HG02610 (cell line): ENCODE measurements at regions not wholly inside any gene's neighbourhood (a gene's known extent, or its start where the extent isn't known, plus 50 kb on each side); places are given as distances from the start of the nearest gene placed in this dataset.

Experiments used
- ATAC-seq: cut with Tn5 transposase; IDR thresholded peaks from one replicate; pipeline ENCODE4 v1.9.1; 2021; ENCODE audit warnings: mild to moderate bottlenecking, moderate library complexity; ENCODE audit not compliant: unreplicated experiment

DNA sequence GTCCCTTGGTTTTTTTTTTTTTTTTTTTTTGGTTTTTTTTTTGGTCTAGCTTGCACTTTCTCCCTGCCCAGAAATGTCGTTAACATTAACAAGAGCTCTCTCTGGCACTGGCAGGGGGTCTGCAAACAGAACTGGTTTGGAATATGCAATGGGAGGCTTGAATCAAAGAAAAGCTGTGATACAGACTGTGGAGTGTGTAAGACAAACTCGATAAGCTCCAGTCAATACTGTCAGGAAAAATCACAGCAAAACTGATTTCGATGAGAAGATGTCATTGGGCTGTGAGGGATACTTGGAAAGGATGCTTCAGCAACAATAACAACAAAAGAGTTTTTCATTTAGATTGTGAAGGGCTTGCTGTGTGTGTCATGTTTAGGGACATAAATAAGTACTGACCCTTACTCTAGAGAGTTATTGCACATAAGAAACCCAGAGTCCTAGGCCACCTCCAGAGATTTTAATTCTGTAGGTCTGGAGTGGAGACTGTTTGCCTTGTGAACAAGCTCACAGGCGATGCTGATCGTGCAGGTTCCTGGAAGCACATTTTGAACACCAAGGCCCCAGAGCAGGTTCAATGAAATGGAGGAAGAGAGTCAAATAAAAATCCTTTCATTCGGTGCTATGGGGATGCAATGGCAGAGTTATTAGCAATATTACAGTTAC lies 470.7 kb upstream of the RBFOX1 start:
- ATAC-seq = no peak

DNA sequence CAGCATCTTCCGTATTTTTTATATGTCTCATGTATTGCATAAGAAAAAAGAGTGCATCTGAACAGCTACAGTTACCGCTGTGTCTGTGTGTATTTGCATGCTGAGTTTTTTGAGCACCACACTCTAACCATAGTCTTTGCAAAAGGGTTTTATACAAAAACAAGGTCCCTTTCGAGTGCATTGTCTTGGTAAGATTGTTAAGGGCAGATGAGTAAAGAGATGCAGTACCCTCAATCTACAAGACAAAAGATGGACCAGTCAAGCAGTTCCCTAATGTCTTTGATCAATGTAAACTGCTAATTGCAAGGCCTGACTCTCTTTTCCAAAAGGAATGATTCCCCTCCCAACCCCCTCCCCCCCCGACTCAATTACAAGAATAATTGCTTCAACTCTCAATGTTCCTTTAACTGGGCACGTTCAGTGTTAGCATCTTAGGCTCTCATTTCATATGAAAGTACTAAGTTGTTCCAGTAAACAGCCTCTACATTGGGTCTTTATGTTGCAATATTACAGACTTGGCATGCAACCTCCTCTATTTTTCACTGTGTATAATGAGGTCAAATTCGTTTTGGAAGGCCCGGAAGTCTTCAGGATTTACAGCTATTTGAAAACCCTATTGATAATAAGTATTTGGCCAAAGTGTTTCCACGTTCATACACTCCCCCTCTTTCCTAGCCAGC lies 471.4 kb upstream of the RBFOX1 start:
- no peak for ATAC-seq

DNA sequence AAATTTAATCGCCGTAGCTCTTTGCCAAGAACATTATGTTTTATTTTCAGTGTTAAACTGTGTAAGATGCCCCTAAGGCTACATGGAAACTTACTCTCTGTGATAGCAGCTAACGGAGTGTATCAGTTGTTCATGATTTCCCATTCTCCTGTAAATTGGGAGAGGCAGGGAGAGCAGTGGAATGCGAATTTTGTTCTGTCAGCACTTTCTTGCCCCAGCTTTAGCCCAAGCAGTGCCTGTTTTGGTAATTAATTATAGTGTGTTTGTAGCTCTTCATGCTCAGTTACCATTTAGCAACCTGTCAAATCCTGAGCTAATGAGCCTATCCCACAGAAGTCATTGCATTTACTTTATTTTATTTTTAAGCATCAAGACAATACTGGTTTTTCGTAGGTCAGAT lies 475.1 kb upstream of the RBFOX1 start:
- ATAC-seq = no peak

DNA sequence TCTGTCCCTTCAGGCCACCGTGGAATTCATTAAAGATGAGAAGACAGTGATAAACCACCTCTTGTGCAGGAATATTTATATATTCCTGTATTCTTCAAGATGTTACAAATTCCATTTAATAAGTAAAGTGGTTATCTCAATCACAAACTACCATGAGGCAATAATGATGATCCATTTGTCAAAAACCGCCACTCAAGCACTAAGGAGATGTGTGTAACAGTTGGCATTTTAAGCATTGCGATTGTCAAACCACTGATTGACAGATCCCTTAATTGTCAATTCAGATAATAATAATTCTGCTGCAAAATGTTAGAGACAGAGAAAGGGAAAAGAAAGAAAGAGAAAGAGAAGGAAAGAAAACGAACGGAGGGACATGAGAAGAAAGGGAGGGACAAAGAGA lies 476.1 kb upstream of the RBFOX1 start:
- ATAC-seq = no peak

DNA sequence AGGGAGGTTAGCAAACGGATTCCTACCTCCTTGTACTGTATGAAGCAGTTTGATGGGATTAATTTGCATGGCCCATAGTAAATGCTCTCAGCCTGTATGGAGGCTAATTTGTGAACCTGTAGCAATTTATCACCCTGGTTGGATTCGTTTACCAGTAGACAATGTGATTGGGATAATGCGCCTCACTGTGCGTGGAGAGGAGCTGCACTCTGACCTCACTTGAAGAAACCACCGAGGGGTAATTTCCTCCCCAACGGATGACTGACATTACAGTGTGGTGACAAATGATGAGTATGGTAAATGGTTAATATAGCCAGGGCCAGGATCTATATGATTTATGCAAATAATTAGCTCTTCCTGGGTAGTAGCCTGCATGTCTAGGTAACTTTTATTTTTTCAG lies 479.1 kb upstream of the RBFOX1 start:
- no peak for ATAC-seq

DNA sequence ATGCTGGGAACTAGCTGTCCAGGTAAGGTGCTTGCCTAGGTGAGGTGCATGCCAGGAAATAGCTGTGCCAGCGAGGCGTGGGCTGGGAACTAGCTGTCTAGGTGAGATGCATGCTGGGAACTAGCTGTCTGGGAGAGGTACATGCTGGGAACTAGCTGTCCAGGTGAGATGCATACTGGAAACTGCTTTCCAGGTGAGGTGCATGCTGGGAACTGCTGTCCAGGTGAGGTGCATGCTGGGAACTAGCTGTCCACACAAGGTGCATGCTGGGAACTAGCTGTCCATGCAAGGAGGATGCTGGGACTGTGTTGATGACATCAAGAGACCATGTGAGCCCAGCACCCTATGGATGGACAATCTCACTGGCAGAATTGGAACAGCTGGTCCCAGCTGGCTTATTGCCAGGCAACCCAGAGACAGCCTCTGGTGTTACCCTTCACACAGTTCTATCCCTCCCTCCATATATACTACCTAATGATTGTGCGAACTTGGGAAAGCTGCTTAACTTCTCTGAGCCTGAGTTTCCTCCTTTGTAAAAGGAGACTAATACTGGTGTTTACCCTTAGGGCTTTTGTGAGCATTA lies 479.9 kb upstream of the RBFOX1 start:
- ATAC-seq = no peak

DNA sequence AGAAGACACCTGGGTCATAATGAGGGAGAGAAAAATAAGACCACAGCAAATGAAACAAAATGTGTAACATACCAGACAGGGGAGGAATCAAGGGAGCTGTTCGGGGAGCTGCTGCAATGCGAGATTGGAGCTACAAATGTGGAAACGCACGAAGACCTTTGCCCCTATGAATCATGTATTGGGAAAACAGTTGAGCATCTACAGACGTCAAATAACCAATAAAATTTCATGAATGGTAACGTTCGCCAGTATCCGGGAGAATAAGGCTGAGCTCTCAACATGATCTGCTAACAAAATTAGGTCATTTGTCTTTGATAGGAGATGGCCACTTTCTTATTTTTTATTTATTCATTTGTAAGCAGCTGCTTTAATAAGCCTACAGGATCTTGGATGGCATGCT lies 486.2 kb upstream of the RBFOX1 start:
- no peak for ATAC-seq

DNA sequence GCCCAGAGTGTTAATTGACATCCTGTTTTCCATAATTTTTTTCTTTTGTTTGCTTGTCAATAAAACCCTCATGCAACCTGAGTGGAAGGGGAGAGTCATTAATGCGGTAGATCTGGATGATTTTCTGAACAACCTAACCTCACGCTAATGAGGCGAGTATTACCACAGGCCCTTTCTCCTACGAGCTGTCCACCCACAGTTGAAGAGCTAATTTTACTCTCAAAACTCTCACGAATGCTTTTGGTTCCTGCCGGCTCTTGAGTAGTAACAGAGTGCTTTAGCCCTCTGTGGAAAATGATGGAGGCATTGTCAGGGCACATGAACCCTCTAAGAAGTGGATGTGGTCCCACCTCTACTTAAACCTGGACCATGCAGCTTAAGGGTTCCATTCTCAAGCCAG lies 491.3 kb upstream of the RBFOX1 start:
- no peak for ATAC-seq

DNA sequence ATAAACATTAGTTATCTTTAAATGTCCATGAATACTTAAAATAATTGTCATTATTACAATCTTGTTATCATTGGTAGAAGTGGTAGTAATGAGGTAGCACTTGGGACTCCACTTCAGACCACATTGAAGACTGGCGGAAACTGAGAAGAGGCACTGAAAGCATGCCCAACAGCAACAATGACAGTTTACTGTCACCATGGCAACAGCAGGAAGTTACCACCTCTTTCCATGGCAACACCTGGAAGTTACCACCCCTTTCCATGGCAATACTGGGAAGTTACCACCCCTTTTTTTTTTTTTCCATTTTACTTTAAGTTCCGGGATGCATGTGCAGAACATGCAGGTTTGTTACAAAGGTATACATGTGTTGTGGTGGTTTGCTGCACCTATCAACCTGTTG lies 494.9 kb upstream of the RBFOX1 start:
- ATAC-seq = no peak

DNA sequence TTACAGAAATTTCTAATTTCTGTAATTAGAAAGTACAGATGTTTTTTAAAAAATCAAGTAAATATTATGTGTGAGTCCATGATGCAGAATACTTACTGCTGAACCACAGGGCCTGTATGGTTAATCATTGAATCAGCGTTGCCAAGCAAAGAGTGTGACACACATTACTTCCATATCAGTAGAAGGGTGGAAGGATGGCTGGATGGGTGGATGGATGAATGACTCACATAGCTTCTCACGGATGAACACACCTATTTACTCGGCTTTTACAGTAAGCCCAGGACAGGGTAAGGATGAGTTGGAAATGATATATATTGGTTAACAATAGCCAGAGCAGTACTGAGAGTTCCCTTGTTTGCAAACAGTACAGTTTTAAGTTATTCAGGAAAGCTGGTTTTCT lies 495.9 kb upstream of the RBFOX1 start:
- no peak for ATAC-seq

DNA sequence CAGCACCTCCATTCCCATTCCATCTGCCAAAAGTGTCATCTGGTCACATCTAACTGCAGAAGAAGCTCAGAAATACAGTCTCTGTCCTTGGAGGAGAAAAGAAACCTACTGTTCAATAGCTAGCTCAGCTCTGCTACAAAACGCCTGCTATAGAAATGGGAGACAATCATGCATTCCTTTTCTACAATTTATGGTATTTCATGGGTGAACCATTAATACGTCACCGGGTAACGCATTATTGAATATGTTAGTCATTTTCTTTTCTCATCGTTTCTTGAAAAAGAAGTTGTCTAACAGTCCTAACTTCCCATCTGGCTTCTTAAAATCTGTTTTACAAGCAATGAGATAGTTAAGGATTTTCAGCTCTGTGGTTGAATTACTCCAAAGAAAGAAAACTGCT lies 496.7 kb upstream of the RBFOX1 start:
- ATAC-seq = no peak

DNA sequence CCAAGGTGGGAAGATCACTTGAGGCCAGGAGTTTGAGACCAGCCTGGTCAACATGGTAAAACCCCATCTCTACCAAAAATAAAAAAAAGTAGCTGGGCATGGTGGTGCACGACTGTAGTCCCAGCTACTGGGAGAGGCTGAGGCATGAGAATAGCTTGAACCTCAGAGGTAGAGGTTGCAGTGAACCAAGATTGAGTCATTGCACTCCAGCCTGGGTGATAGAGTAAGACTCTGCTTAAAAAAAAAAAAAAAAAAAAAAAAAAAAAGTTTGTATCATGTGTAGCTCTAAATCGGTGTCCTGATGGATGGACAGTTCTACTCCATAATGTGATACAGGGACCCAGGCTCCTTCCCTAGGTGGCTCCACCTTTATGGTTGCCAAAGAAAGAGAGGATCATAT lies 497.1 kb upstream of the RBFOX1 start:
- ATAC-seq = no peak

DNA sequence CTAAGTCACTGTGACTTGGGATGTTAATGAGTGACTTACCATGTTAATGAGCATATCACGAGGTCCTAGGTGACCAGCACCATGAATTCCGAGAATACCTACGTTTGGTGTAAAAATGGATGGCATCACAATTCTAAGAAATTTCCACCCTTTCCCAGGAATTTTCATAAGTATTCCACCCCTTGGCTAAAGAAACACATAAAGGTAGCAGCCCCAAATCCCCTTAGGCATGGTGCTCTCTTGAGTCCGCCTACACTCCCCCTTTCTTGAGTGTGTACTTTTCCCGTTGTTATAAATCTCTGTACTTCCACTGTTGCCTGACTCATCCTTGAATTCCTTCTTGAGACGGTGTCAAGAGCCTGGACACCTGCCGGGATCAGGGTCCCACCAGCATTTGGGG lies 504.0 kb upstream of the RBFOX1 start:
- no peak for ATAC-seq

DNA sequence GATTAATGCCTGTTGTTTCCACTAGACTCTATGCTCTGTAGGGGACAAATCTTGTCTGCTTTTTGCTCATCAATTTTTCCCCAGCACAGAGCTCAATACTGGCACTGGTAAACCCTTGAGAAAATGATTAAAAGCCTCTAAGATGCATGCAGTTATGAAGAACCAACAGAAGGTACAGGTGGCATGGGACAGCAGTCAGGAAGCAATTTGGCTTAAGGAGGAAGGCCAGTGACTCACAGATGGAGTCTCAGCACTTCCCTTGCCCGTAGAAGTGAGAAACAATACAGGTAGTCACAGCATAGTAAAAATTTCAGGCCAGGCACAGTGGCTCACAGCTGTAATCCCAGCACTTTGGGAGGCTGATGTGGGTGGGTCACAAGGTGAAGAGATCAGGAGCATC lies 504.7 kb upstream of the RBFOX1 start:
- no peak for ATAC-seq

DNA sequence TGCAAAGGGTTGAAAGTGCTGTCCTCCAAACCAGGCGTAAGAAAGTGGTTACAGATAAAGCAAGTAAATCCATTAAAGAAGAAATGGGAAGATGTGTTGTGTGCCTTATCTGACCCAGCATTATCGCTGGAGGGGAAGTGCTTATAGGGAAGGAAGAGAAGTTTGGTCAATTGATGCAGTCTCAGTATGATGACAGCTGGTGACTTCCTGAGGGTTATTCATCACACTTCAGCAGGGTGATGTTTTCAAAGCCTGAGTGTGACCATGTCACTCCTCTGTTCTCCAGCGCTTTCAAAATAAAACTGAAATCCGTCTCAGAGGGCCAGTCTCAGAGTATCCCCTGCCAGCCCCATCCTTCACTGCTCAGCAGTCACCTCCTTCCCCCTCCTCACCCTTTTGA lies 505.4 kb upstream of the RBFOX1 start:
- ATAC-seq = no peak

DNA sequence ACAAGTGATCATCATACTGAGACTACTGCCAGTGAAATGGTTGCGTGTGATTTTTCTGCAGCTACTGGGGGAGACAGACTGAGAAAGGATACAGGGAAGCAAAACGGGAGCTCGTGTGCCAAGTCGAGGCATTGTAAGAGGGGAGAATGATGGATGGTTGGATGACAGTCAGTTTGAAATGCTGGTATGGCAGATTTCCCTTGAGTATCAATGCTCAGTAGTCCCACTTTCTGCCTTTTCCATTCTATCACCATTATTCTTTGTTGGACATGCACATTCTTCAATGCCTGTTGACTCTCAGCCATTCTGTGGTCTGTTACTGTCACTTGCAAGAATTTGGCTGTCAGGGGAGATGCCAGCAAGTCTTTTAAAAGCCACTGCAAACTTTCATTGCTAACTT lies 510.6 kb upstream of the RBFOX1 start:
- ATAC-seq = no peak

DNA sequence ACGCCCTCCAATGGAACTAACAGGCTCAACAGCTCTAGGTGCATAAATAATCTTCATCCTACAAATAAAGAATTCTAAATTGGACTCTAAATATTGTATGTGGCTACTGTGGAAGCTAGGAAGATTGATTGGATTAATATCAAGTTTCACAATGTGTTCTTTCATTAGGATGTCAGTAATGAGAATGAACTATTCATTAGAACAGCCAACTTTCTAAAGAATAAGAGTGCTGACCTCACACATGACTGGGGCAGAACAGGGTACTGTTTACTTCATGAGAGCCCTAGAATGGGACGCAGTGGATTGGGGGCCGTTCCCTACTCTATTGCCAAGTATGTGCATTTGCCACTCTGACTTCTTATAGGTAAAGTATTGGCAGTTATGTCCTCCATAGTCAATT lies 528.2 kb upstream of the RBFOX1 start:
- no peak for ATAC-seq

DNA sequence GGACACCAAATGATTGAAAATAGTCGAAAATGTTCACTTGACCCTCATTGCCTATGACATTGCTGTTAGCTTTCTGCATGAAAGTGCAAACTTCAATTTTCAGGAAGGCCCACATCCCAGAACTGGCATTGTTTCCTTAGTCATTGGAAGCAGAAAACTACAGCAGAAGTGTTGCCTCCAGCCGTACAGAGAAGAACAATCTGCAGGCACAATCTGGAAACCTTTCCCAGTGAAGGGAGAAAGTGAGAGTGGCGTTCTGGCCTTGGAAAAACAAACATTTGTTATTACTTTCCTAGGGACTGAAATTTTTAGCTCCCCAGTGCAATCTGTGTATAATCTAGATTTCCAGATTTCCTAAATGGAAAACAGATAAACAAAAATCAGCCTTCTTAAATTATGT lies 529.5 kb upstream of the RBFOX1 start:
- no peak for ATAC-seq

DNA sequence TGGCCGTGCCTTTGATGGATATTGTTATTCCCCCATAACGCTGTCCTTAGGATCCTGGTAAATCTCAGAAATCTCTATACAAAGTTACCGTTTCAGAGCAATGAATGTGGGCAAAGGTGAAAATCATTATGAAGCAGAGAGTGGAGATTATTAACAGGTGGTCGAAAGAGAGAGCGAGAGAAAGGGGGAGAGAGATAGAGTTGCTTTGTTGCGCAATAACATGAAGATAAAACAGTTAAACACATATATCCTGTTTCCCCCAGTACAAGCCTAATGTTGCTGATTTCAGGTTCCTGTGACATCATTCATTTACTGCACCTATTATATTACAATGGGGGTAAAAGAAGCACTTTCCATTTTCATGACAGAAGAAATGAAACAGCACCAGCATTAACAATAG lies 535.4 kb upstream of the RBFOX1 start:
- no peak for ATAC-seq

DNA sequence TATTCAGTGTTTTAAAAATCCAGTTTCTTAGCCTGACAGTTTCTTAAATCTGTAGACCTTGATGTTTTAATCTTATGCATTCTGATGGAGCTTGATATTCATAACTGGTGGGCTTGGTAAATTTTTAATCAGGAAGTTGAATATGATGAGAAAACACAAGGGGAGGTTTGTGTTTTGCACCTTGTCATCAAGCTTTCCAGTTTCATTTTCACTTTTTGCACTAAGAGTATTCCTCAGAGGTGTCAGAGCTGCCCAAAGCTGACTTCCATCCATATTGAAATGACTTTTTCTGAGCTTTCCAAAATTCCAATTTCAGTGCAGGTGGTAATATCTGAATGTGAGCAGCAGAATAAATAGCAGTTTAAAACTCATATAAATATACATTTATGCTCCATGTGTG lies 555.0 kb upstream of the RBFOX1 start:
- no peak for ATAC-seq

DNA sequence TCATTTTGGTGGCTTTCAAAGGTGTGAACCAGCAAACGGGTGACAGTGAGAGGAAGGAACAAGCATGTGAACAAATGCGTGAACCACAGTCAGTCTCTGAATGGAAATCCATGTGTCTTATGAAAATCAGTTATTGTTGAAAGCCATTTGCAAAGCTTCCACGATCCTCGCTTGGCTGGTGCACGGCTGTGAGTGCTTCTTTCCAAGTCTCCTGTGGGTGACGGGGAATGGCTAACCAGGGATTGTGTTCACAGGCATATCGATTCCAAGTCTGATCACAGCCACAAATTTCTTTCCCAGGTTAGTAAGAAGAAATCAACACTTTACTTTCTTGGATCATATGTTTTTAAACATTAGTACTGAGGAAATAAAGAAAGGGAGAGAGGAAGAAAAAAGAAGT lies 556.9 kb upstream of the RBFOX1 start:
- no peak for ATAC-seq

DNA sequence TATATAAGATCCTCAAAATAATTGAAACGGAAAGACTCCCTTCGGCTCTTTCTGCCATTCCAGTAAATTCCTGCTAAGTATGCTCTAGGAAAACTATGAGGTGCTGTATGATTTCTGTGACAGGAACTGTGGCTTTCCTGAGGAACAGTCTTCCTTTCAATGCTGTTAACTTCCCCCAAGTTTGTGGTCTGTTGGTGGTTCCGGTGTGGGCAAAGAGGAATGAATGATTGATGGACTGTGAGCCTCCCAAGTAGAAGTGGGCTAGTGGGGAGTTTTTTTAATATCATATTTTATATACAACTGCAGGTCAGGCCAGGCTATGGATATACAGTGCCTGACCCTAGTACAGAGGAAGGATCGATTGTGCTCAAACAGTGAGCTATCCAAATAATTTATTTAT lies 560.7 kb upstream of the RBFOX1 start:
- ATAC-seq = no peak

DNA sequence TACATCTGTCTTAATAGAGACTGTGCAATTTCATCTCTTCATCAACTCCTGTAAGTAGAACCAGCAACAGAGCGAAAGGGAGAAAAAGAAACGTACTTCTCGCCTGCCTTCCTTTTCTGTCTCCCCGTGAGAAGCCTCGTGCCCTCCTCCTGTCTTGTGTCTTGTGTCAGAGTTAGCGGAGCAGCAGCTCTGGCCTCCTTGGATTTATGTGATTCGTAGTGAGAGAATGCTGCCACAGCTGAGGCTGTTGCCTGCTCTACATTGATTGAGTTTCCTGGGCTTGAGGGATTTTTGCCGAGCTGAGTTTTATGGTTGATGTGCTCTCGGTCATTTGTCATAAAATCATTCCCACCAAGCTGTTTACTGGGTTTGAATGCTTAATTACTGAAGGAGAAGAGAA lies 579.1 kb upstream of the RBFOX1 start:
- ATAC-seq = no peak
